GM12875 (cell line): ENCODE measurements at regions not wholly inside any gene's neighbourhood (a gene's known extent, or its start where the extent isn't known, plus 50 kb on each side); places are given as distances from the start of the nearest gene placed in this dataset.

Experiments used
- H3K4me3 ChIP-seq: one replicate; pipeline ENCODE4 v1.5.1; 2011; ENCODE audit warnings: low read depth, low read length, control low read depth
- CTCF ChIP-seq: IDR thresholded peaks from 2 replicates; pipeline ENCODE4 v1.5.1; 2011; ENCODE audit warnings: low read depth, mild to moderate bottlenecking, control low read depth, inconsistent platforms, low read length, moderate library complexity, borderline replicate concordance; ENCODE audit not compliant: insufficient read depth

- H3K4me3 ChIP-seq, result no peak overlapping the region
- no peak for TF ChIP-seq CTCF
Observed at GRCh38 chr15:29903785-29904464, 81.7 kb upstream of the TJP1 start.

- no peak for TF ChIP-seq CTCF
- H3K4me3 ChIP-seq, result no peak overlapping the region
Observed at GRCh38 chr15:29903028-29903427, 80.8 kb upstream of the TJP1 start.

GRCh38 chr15:29900237-29901189 lies 78.2 kb upstream of the TJP1 start:
- H3K4me3 ChIP-seq, result no peak overlapping the region
- no peak for TF ChIP-seq CTCF

- no peak for TF ChIP-seq CTCF
- H3K4me3 ChIP-seq, result no peak overlapping the region
Observed at GRCh38 chr15:29896062-29896461, 73.8 kb upstream of the TJP1 start.

GRCh38 chr15:29891096-29891457 lies 68.8 kb upstream of the TJP1 start:
- no peak overlapping the region for H3K4me3 ChIP-seq
- no peak for TF ChIP-seq CTCF

- no peak overlapping the region for H3K4me3 ChIP-seq
- no peak for TF ChIP-seq CTCF
Observed at GRCh38 chr15:29890336-29891095, 68.2 kb upstream of the TJP1 start.
